Osteoblast (primary cell): ENCODE measurements at regions not wholly inside any gene's neighbourhood (a gene's known extent, or its start where the extent isn't known, plus 50 kb on each side); places are given as distances from the start of the nearest gene placed in this dataset.

Experiments used
- DNase-seq: peaks from one replicate; pipeline ENCODE4 v3.0.0; 2011; ENCODE audit warnings: low spot score, mixed read lengths; ENCODE audit not compliant: insufficient read length; ENCODE audit errors: missing footprints
- H2AFZ ChIP-seq: 2 replicates; pipeline ENCODE4 v1.6.0; 2011; ENCODE audit warnings: mild to moderate bottlenecking, low read length
- H3K27ac ChIP-seq: 2 replicates; pipeline ENCODE4 v1.5.1; 2011; ENCODE audit warnings: mild to moderate bottlenecking, low read depth, low read length, moderate library complexity
- H3K27me3 ChIP-seq: 2 replicates; pipeline ENCODE4 v1.6.0; 2012; ENCODE audit warnings: mild to moderate bottlenecking, control low read depth, inconsistent platforms, low read length, moderate library complexity; ENCODE audit not compliant: insufficient read depth
- H3K36me3 ChIP-seq: 2 replicates; pipeline ENCODE4 v1.5.1; 2011; ENCODE audit warnings: mild to moderate bottlenecking, low read length, control low read depth, moderate library complexity; ENCODE audit not compliant: insufficient read depth
- H3K4me1 ChIP-seq: 2 replicates; pipeline ENCODE4 v1.5.1; 2011; ENCODE audit warnings: mild to moderate bottlenecking, low read length, control low read depth, moderate library complexity; ENCODE audit not compliant: insufficient read depth
- H3K4me2 ChIP-seq: 2 replicates; pipeline ENCODE4 v1.6.0; 2011; ENCODE audit warnings: mild to moderate bottlenecking, low read length; ENCODE audit not compliant: insufficient read depth
- H3K4me3 ChIP-seq: fragments of 200-600 bp; sonication (generic); 3 replicates; pipeline ENCODE4 v1.5.1; 2012; ENCODE audit warnings: mild to moderate bottlenecking, low read length, inconsistent platforms; ENCODE audit not compliant: insufficient read depth
- H3K79me2 ChIP-seq: 2 replicates; pipeline ENCODE4 v1.6.0; 2012; ENCODE audit warnings: mild to moderate bottlenecking, low read length, control low read depth, inconsistent platforms; ENCODE audit not compliant: insufficient read depth
- H3K9me3 ChIP-seq: 2 replicates; pipeline ENCODE4 v1.5.1; 2011; ENCODE audit warnings: low read depth, low read length, control low read depth
- H4K20me1 ChIP-seq: 2 replicates; pipeline ENCODE4 v1.6.0; 2012; ENCODE audit warnings: mild to moderate bottlenecking, low read length, control low read depth; ENCODE audit not compliant: insufficient read depth
- CTCF ChIP-seq: IDR thresholded peaks from 2 replicates; pipeline ENCODE4 v1.5.1; 2011; ENCODE audit warnings: mild to moderate bottlenecking, low read depth, low read length, moderate library complexity; ENCODE audit errors: extremely low read depth

GRCh38 chr2:187920511-187920910 is 366.3 kb upstream of the TFPI start:
- H3K79me2 ChIP-seq: no peaks in the 10 kb centered on the region
- H4K20me1 ChIP-seq: no peaks in the 10 kb centered on the region
- DNase-seq: no peak
- H3K4me2 ChIP-seq: no peak overlapping the region
- no peaks in the 10 kb centered on the region for H3K9me3 ChIP-seq
- no peak overlapping the region for H2AFZ ChIP-seq
- no peak overlapping the region for H3K4me3 ChIP-seq
- H3K27ac ChIP-seq: no peak overlapping the region
- no peak for TF ChIP-seq CTCF
- no peaks in the 10 kb centered on the region for H3K27me3 ChIP-seq
- no peaks in the 10 kb centered on the region for H3K4me1 ChIP-seq
- no peaks in the 10 kb centered on the region for H3K36me3 ChIP-seq

- Histone ChIP-seq H3K79me2 (no peaks in the 10 kb centered on the region), H3K9me3 (no peaks in the 10 kb centered on the region), H3K4me1 (no peaks in the 10 kb centered on the region), H4K20me1 (no peaks in the 10 kb centered on the region), H3K27me3 (no peaks in the 10 kb centered on the region), H2AFZ (no peak overlapping the region), H3K4me3 (no peak overlapping the region), H3K4me2 (no peak overlapping the region), H3K36me3 (no peaks in the 10 kb centered on the region), H3K27ac (no peak overlapping the region)
- DNase-seq: no peak
- TF ChIP-seq CTCF: no peak
Observed at GRCh38 chr2:187922846-187923245, 368.6 kb upstream of the TFPI start.

GRCh38 chr2:187924293-187924692 is 367.4 kb upstream of the GULP1 start:
- H3K79me2 ChIP-seq: no peaks in the 10 kb centered on the region
- no peak overlapping the region for H3K27ac ChIP-seq
- no peaks in the 10 kb centered on the region for H3K4me1 ChIP-seq
- TF ChIP-seq CTCF: no peak
- no peaks in the 10 kb centered on the region for H3K27me3 ChIP-seq
- H3K4me2 ChIP-seq: no peak overlapping the region
- no peaks in the 10 kb centered on the region for H3K36me3 ChIP-seq
- no peaks in the 10 kb centered on the region for H4K20me1 ChIP-seq
- no peak overlapping the region for H3K4me3 ChIP-seq
- no peak overlapping the region for H2AFZ ChIP-seq
- no peak for DNase-seq
- H3K9me3 ChIP-seq: no peaks in the 10 kb centered on the region

GRCh38 chr2:187934236-187934635 is 357.4 kb upstream of the GULP1 start:
- no peak overlapping the region for H3K4me3 ChIP-seq
- H3K79me2 ChIP-seq: no peaks in the 10 kb centered on the region
- H2AFZ ChIP-seq: no peak overlapping the region
- TF ChIP-seq CTCF: no peak
- H3K4me1 ChIP-seq: no peaks in the 10 kb centered on the region
- H3K9me3 ChIP-seq: no peaks in the 10 kb centered on the region
- no peaks in the 10 kb centered on the region for H3K36me3 ChIP-seq
- H4K20me1 ChIP-seq: no peaks in the 10 kb centered on the region
- DNase-seq: no peak
- no peaks in the 10 kb centered on the region for H3K27me3 ChIP-seq
- H3K4me2 ChIP-seq: no peak overlapping the region
- no peak overlapping the region for H3K27ac ChIP-seq
